GM23338 (cell line): ENCODE measurements at regions not wholly inside any gene's neighbourhood (a gene's known extent, or its start where the extent isn't known, plus 50 kb on each side); places are given as distances from the start of the nearest gene placed in this dataset.

Source experiments
- ATAC-seq: fragments of 200-7000 bp; cut with Tn5 transposase; 3 replicates; pipeline ENCODE4 v1.9.1; 2020
- DNase-seq: peaks from one replicate; pipeline ENCODE4 v3.0.0-alpha.2; 2015; ENCODE audit warnings: low spot score
- H2AFZ ChIP-seq: fragments of 200-600 bp; sonication (generic); 2 replicates; pipeline ENCODE4 v1.8.0; 2016; ENCODE audit warnings: antibody characterized with exemption, mild to moderate bottlenecking, moderate library complexity
- H3F3A ChIP-seq: fragments of 200-600 bp; sonication (generic); replicated peaks from 2 replicates; pipeline ENCODE4 v1.8.0; 2017; ENCODE audit warnings: antibody characterized with exemption, mixed run types, low read depth
- H3K27ac ChIP-seq: fragments of 200-600 bp; sonication (generic); 2 replicates; pipeline ENCODE4 v1.6.1; 2016; ENCODE audit warnings: low read depth
- H3K27me3 ChIP-seq: fragments of 200-600 bp; sonication (generic); 2 replicates; pipeline ENCODE4 v1.8.0; 2016; ENCODE audit warnings: mild to moderate bottlenecking, mixed run types, moderate library complexity; ENCODE audit not compliant: insufficient read depth
- H3K36me3 ChIP-seq: fragments of 200-600 bp; sonication (generic); 2 replicates; pipeline ENCODE4 v1.8.0; 2016; ENCODE audit warnings: mild to moderate bottlenecking; ENCODE audit not compliant: insufficient read depth
- H3K4me1 ChIP-seq: fragments of 200-600 bp; sonication (generic); 2 replicates; pipeline ENCODE4 v1.8.0; 2016; ENCODE audit warnings: mild to moderate bottlenecking, moderate library complexity; ENCODE audit not compliant: insufficient read depth
- H3K4me2 ChIP-seq: fragments of 200-600 bp; sonication (generic); 2 replicates; pipeline ENCODE4 v1.7.1; 2017; ENCODE audit warnings: mixed run types
- H3K4me3 ChIP-seq: fragments of 200-600 bp; sonication (generic); 2 replicates; pipeline ENCODE4 v1.6.1; 2016; ENCODE audit warnings: mixed run types
- H3K79me2 ChIP-seq: fragments of 200-600 bp; sonication (generic); replicated peaks from 2 replicates; pipeline ENCODE4 v1.8.0; 2017; ENCODE audit warnings: mild to moderate bottlenecking; ENCODE audit not compliant: insufficient read depth
- H3K9me2 ChIP-seq: fragments of 200-600 bp; sonication (generic); 2 replicates; pipeline ENCODE4 v1.8.0; 2017; ENCODE audit not compliant: insufficient read depth
- H4K20me1 ChIP-seq: fragments of 200-600 bp; sonication (generic); replicated peaks from 2 replicates; pipeline ENCODE4 v1.8.0; 2017; ENCODE audit warnings: mild to moderate bottlenecking; ENCODE audit not compliant: insufficient read depth
- H3K27ac Mint-ChIP-seq: 2 replicates; pipeline ENCODE4 v1.8.0; 2020; ENCODE audit warnings: inconsistent platforms, mild to moderate bottlenecking, moderate library complexity, mixed read lengths
- H3K27me3 Mint-ChIP-seq: 3 replicates; pipeline ENCODE4 v1.8.0; 2022; ENCODE audit warnings: low read depth, mild to moderate bottlenecking, moderate library complexity, mixed read lengths, inconsistent platforms; ENCODE audit not compliant: insufficient read depth, poor library complexity
- H3K36me3 Mint-ChIP-seq: 3 replicates; pipeline ENCODE4 v1.8.0; 2021; ENCODE audit warnings: low read depth, mild to moderate bottlenecking, inconsistent platforms, moderate library complexity, mixed read lengths
- H3K4me1 Mint-ChIP-seq: 3 replicates; pipeline ENCODE4 v1.8.0; 2020; ENCODE audit warnings: mild to moderate bottlenecking, inconsistent platforms, mixed read lengths
- H3K4me3 Mint-ChIP-seq: 3 replicates; pipeline ENCODE4 v1.8.0; 2021; ENCODE audit warnings: moderate library complexity, mild to moderate bottlenecking, inconsistent platforms, mixed read lengths
- H3K9me3 Mint-ChIP-seq: 3 replicates; pipeline ENCODE4 v1.8.0; 2020; ENCODE audit warnings: moderate library complexity, mild to moderate bottlenecking, inconsistent platforms, mixed read lengths
- CREB1 ChIP-seq: fragments of 250-450 bp; sonication (Bioruptor Pico); IDR thresholded peaks from 2 replicates; pipeline ENCODE4 v1.5.0; 2020; ENCODE audit warnings: low read depth, mild to moderate bottlenecking, moderate library complexity
- EZH2 ChIP-seq: fragments of 200-600 bp; sonication (generic); IDR thresholded peaks from one replicate; pipeline ENCODE4 v1.8.0; 2017; ENCODE audit warnings: antibody characterized with exemption, mild to moderate bottlenecking, low read depth; ENCODE audit not compliant: unreplicated experiment
- EZH2phosphoT487 ChIP-seq: fragments of 200-600 bp; sonication (generic); IDR thresholded peaks from one replicate; pipeline ENCODE4 v1.8.1; 2018; ENCODE audit warnings: antibody characterized with exemption; ENCODE audit not compliant: unreplicated experiment
- POLR2AphosphoS5 ChIP-seq: IDR thresholded peaks from 2 replicates; pipeline ENCODE4 v1.6.1; 2016; ENCODE audit warnings: antibody characterized with exemption, low read depth
- STAT1 ChIP-seq: IDR thresholded peaks from one replicate; pipeline ENCODE4 v1.6.1; 2016; ENCODE audit warnings: antibody characterized with exemption; ENCODE audit not compliant: unreplicated experiment
- ZNF114 ChIP-seq: fragments of 250-450 bp; sonication (Bioruptor Pico); IDR thresholded peaks from 2 replicates; pipeline ENCODE4 v1.5.0; 2020; ENCODE audit warnings: mild to moderate bottlenecking, moderate library complexity
- ZNF331 ChIP-seq: fragments of 250-450 bp; sonication (Bioruptor Pico); IDR thresholded peaks from 2 replicates; pipeline ENCODE4 v1.5.0; 2020; ENCODE audit warnings: low read depth, mild to moderate bottlenecking, moderate library complexity
- TF ChIP-seq, protein P1 (sequence below), 2 experiments: fragments of 200-600 bp in 1 of 2; sonication (generic) in 1 of 2; conservative IDR thresholded peaks; 2 replicates each; pipeline versions ENCODE4 v1.5.1 to v1.6.1; 2016 to 2017; ENCODE audit warnings: antibody characterized with exemption in 2 of 2, low read depth in 2 of 2, mild to moderate bottlenecking in 2 of 2, moderate library complexity in 1 of 2
- TF ChIP-seq, protein P2 (sequence below): fragments of 250-450 bp; sonication (Bioruptor Pico); IDR thresholded peaks from 2 replicates; pipeline ENCODE4 v1.5.0; 2020; ENCODE audit warnings: mild to moderate bottlenecking, moderate library complexity
- TF ChIP-seq, protein P3 (sequence below): IDR thresholded peaks from one replicate; pipeline ENCODE4 v1.6.1; 2018; ENCODE audit warnings: antibody characterized with exemption; ENCODE audit not compliant: unreplicated experiment
- TF ChIP-seq, protein P4 (sequence below): IDR thresholded peaks from 2 replicates; pipeline ENCODE4 v1.6.1; 2016; ENCODE audit warnings: antibody characterized with exemption

DNA sequence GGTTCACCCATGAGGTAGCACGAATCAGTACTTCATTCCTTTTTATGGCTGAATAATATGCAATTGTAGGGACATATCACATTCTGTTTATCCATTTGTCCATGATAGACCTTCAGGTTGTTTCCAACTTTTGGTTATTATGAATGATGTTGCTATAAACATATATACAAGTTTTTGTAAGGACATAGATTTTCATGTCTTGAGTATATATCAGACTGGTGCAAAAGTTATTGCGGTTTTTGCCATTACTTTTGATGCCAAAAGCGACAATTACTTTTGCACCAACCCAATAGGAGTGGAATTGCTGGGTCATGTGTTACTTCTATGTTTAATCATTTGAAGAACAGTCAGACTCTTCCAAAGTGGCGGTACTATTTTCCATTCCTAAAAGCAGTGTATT lies 361.5 kb downstream of the RPS24 start:
- peaks cover 8% of the 10 kb centered on the region for H3K4me1 Mint-ChIP-seq
- DNase-seq: no peak

More for the DNA sequence above, 361.5 kb downstream of the RPS24 start:
- no peak for ATAC-seq
- H3K9me2 ChIP-seq: no peaks in the 10 kb centered on the region
- Mint-ChIP-seq H3K4me3 (no peak overlapping the region), H3K9me3 (no peaks in the 10 kb centered on the region), H3K36me3 (no peaks in the 10 kb centered on the region), H3K27ac (no peak overlapping the region), H3K27me3 (peaks cover 5% of the 10 kb centered on the region)
- H3F3A ChIP-seq: no peaks in the 10 kb centered on the region
- no peak overlapping the region for H2AFZ ChIP-seq
- H3K27me3 ChIP-seq: no peaks in the 10 kb centered on the region
- H4K20me1 ChIP-seq: no peaks in the 10 kb centered on the region
- no peaks in the 10 kb centered on the region for H3K4me1 ChIP-seq
- H3K4me3 ChIP-seq: no peak overlapping the region
- TF ChIP-seq CREB1 (CRISPR knock-in tag) (no peak), ZNF114 (CRISPR knock-in tag) (no peak), STAT1 (no peak), EZH2phosphoT487 (no peak), POLR2AphosphoS5 (no peak), ZNF331 (CRISPR knock-in tag) (no peak), EZH2 (no peak)
- TF ChIP-seq, protein P1, sequence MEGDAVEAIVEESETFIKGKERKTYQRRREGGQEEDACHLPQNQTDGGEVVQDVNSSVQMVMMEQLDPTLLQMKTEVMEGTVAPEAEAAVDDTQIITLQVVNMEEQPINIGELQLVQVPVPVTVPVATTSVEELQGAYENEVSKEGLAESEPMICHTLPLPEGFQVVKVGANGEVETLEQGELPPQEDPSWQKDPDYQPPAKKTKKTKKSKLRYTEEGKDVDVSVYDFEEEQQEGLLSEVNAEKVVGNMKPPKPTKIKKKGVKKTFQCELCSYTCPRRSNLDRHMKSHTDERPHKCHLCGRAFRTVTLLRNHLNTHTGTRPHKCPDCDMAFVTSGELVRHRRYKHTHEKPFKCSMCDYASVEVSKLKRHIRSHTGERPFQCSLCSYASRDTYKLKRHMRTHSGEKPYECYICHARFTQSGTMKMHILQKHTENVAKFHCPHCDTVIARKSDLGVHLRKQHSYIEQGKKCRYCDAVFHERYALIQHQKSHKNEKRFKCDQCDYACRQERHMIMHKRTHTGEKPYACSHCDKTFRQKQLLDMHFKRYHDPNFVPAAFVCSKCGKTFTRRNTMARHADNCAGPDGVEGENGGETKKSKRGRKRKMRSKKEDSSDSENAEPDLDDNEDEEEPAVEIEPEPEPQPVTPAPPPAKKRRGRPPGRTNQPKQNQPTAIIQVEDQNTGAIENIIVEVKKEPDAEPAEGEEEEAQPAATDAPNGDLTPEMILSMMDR (conservative IDR thresholded peaks at IDR 0.05; ENCODE audit: low read depth in 2 of 2): no peak
- TF ChIP-seq, protein P2, sequence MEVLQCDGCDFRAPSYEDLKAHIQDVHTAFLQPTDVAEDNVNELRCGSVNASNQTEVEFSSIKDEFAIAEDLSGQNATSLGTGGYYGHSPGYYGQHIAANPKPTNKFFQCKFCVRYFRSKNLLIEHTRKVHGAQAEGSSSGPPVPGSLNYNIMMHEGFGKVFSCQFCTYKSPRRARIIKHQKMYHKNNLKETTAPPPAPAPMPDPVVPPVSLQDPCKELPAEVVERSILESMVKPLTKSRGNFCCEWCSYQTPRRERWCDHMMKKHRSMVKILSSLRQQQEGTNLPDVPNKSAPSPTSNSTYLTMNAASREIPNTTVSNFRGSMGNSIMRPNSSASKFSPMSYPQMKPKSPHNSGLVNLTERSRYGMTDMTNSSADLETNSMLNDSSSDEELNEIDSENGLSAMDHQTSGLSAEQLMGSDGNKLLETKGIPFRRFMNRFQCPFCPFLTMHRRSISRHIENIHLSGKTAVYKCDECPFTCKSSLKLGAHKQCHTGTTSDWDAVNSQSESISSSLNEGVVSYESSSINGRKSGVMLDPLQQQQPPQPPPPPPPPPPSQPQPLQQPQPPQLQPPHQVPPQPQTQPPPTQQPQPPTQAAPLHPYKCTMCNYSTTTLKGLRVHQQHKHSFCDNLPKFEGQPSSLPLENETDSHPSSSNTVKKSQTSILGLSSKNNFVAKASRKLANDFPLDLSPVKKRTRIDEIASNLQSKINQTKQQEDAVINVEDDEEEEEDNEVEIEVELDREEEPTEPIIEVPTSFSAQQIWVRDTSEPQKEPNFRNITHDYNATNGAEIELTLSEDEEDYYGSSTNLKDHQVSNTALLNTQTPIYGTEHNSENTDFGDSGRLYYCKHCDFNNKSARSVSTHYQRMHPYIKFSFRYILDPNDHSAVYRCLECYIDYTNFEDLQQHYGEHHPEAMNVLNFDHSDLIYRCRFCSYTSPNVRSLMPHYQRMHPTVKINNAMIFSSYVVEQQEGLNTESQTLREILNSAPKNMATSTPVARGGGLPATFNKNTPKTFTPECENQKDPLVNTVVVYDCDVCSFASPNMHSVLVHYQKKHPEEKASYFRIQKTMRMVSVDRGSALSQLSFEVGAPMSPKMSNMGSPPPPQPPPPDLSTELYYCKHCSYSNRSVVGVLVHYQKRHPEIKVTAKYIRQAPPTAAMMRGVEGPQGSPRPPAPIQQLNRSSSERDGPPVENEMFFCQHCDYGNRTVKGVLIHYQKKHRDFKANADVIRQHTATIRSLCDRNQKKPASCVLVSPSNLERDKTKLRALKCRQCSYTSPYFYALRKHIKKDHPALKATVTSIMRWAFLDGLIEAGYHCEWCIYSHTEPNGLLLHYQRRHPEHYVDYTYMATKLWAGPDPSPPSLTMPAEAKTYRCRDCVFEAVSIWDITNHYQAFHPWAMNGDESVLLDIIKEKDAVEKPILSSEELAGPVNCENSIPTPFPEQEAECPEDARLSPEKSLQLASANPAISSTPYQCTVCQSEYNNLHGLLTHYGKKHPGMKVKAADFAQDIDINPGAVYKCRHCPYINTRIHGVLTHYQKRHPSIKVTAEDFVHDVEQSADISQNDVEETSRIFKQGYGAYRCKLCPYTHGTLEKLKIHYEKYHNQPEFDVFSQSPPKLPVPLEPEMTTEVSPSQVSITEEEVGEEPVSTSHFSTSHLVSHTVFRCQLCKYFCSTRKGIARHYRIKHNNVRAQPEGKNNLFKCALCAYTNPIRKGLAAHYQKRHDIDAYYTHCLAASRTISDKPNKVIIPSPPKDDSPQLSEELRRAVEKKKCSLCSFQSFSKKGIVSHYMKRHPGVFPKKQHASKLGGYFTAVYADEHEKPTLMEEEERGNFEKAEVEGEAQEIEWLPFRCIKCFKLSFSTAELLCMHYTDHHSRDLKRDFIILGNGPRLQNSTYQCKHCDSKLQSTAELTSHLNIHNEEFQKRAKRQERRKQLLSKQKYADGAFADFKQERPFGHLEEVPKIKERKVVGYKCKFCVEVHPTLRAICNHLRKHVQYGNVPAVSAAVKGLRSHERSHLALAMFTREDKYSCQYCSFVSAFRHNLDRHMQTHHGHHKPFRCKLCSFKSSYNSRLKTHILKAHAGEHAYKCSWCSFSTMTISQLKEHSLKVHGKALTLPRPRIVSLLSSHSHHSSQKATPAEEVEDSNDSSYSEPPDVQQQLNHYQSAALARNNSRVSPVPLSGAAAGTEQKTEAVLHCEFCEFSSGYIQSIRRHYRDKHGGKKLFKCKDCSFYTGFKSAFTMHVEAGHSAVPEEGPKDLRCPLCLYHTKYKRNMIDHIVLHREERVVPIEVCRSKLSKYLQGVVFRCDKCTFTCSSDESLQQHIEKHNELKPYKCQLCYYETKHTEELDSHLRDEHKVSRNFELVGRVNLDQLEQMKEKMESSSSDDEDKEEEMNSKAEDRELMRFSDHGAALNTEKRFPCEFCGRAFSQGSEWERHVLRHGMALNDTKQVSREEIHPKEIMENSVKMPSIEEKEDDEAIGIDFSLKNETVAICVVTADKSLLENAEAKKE (CRISPR knock-in tag): no peak
- TF ChIP-seq, protein P3, sequence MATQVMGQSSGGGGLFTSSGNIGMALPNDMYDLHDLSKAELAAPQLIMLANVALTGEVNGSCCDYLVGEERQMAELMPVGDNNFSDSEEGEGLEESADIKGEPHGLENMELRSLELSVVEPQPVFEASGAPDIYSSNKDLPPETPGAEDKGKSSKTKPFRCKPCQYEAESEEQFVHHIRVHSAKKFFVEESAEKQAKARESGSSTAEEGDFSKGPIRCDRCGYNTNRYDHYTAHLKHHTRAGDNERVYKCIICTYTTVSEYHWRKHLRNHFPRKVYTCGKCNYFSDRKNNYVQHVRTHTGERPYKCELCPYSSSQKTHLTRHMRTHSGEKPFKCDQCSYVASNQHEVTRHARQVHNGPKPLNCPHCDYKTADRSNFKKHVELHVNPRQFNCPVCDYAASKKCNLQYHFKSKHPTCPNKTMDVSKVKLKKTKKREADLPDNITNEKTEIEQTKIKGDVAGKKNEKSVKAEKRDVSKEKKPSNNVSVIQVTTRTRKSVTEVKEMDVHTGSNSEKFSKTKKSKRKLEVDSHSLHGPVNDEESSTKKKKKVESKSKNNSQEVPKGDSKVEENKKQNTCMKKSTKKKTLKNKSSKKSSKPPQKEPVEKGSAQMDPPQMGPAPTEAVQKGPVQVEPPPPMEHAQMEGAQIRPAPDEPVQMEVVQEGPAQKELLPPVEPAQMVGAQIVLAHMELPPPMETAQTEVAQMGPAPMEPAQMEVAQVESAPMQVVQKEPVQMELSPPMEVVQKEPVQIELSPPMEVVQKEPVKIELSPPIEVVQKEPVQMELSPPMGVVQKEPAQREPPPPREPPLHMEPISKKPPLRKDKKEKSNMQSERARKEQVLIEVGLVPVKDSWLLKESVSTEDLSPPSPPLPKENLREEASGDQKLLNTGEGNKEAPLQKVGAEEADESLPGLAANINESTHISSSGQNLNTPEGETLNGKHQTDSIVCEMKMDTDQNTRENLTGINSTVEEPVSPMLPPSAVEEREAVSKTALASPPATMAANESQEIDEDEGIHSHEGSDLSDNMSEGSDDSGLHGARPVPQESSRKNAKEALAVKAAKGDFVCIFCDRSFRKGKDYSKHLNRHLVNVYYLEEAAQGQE: no peak
- TF ChIP-seq, protein P4, sequence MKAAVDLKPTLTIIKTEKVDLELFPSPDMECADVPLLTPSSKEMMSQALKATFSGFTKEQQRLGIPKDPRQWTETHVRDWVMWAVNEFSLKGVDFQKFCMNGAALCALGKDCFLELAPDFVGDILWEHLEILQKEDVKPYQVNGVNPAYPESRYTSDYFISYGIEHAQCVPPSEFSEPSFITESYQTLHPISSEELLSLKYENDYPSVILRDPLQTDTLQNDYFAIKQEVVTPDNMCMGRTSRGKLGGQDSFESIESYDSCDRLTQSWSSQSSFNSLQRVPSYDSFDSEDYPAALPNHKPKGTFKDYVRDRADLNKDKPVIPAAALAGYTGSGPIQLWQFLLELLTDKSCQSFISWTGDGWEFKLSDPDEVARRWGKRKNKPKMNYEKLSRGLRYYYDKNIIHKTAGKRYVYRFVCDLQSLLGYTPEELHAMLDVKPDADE: no peak
- H3K79me2 ChIP-seq: no peaks in the 10 kb centered on the region
- no peak overlapping the region for H3K27ac ChIP-seq
- no peak overlapping the region for H3K4me2 ChIP-seq
- no peaks in the 10 kb centered on the region for H3K36me3 ChIP-seq
